ENCODE measurements at regions not wholly inside any gene's neighbourhood (a gene's known extent, or its start where the extent isn't known, plus 50 kb on each side); places are given as distances from the start of the nearest gene placed in this dataset.

DNA sequence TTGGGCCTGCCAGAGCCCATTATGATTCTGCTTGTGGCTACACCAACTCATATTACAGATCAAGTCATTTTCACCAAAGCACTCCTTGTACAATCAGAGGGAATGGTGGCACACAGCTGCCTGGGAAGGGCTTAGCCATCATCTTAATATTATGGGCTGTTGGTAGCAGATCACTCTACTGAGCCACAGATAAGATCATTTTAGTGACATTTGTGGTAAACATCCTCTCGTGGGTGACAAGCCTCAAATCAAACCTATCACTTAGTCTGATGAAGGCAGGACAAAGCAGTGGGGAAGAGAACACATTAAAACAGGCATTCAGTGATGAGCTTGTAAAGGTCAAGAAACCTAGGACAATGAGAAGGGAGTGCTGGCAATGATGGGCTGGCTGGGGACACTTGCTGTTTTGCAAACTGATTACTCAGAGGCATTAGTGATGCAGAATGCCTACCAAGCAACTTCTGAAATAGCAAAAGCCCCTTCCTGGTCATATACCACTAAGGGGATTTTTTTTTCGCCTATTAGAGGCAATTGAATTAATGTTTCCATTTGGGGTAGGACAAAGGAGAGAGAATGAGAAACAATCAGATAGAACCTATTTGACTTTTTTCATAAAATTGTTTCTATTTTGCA, 137.5 kb upstream of the WDR11 start:
- Histone ChIP-seq H4K20me1 (ENCODE audit: insufficient read depth, low read length) (no peaks in the 10 kb centered on the region), H3K4me2 (ENCODE audit: low read length) (no peak overlapping the region), H3K27ac (ENCODE audit: low read length) (no peak overlapping the region), H3K4me3 (ENCODE audit: low read length) (no peak overlapping the region), H3K4me1 (ENCODE audit: low read length) (no peaks in the 10 kb centered on the region), H3K9ac (ENCODE audit: low read length) (no peak overlapping the region), H2AFZ (ENCODE audit: low read depth, low read length) (no peak overlapping the region), H3K9me3 (ENCODE audit: insufficient read depth, low read length) (no peaks in the 10 kb centered on the region), H3K79me2 (ENCODE audit: low read length) (no peaks in the 10 kb centered on the region), H3K27me3 (ENCODE audit: low read depth, low read length) (no peaks in the 10 kb centered on the region), H3K36me3 (replicated peaks; ENCODE audit: low read depth, low read length) (no peaks in the 10 kb centered on the region)
- no peak for TF ChIP-seq EZH2phosphoT487 (IDR thresholded peaks at IDR 0.05; ENCODE audit: low read depth)
- TF ChIP-seq, protein P1, sequence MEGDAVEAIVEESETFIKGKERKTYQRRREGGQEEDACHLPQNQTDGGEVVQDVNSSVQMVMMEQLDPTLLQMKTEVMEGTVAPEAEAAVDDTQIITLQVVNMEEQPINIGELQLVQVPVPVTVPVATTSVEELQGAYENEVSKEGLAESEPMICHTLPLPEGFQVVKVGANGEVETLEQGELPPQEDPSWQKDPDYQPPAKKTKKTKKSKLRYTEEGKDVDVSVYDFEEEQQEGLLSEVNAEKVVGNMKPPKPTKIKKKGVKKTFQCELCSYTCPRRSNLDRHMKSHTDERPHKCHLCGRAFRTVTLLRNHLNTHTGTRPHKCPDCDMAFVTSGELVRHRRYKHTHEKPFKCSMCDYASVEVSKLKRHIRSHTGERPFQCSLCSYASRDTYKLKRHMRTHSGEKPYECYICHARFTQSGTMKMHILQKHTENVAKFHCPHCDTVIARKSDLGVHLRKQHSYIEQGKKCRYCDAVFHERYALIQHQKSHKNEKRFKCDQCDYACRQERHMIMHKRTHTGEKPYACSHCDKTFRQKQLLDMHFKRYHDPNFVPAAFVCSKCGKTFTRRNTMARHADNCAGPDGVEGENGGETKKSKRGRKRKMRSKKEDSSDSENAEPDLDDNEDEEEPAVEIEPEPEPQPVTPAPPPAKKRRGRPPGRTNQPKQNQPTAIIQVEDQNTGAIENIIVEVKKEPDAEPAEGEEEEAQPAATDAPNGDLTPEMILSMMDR (IDR thresholded peaks at IDR 0.05; ENCODE audit: low read depth, low read length): no peak

DNA sequence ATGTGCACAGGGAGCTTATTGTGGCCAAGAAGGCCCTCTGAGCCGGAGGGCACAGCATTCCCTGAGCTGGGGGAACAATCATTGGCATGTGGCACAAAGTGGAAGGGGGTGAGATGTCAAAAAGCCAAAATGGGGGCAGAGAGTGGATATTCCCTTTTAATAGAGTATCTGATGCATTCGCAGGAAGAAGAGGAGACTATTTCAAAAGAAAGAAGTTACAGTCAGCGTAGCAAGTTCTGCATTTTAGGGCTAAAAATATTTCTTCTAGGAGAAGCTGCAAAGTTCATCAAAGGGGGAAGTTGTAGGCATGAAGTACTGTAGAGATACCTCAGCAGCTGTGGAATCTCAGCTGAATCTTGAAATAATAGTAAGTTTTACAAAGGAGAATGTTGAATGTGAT, 136.0 kb upstream of the WDR11 start:
- TF ChIP-seq EZH2phosphoT487 (IDR thresholded peaks at IDR 0.05; ENCODE audit: low read depth): no peak
- TF ChIP-seq, protein P1 (IDR thresholded peaks at IDR 0.05; ENCODE audit: low read depth, low read length): no peak
- H3K4me2 ChIP-seq (ENCODE audit: low read length): no peak overlapping the region
- no peaks in the 10 kb centered on the region for H3K79me2 ChIP-seq (ENCODE audit: low read length)
- no peaks in the 10 kb centered on the region for H3K27me3 ChIP-seq (ENCODE audit: low read depth, low read length)
- H3K36me3 ChIP-seq (replicated peaks; ENCODE audit: low read depth, low read length): no peaks in the 10 kb centered on the region
- no peak overlapping the region for H3K9ac ChIP-seq (ENCODE audit: low read length)
- H3K9me3 ChIP-seq (ENCODE audit: insufficient read depth, low read length): no peaks in the 10 kb centered on the region
- no peak overlapping the region for H3K4me3 ChIP-seq (ENCODE audit: low read length)
- H4K20me1 ChIP-seq (ENCODE audit: insufficient read depth, low read length): no peaks in the 10 kb centered on the region
- no peak overlapping the region for H2AFZ ChIP-seq (ENCODE audit: low read depth, low read length)
- H3K4me1 ChIP-seq (ENCODE audit: low read length): peaks cover 6% of the 10 kb centered on the region; the same call in 1 of the 2 replicates
- no peak overlapping the region for H3K27ac ChIP-seq (ENCODE audit: low read length)

DNA sequence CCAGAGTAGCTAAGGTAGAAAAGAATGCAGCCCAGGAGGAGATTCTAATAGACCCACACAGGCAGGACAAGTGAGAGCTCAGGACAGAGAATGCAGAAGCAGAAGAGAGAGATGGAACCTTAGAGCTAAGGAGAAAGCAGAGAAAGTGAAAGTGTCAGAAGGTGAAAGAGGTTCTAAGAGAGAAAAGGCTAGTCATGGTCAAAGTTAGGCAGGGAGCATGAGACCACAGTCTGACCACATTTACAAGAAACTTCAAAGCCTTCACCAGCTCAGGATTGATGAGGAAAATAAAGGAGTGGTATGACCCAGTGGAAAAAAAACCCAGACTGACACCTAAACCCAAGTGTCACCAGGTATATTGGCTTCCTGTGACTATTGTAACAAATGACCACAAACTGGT, 131.8 kb upstream of the WDR11 start:
- no peaks in the 10 kb centered on the region for H4K20me1 ChIP-seq (ENCODE audit: insufficient read depth, low read length)
- no peaks in the 10 kb centered on the region for H3K9me3 ChIP-seq (ENCODE audit: insufficient read depth, low read length)

DNA sequence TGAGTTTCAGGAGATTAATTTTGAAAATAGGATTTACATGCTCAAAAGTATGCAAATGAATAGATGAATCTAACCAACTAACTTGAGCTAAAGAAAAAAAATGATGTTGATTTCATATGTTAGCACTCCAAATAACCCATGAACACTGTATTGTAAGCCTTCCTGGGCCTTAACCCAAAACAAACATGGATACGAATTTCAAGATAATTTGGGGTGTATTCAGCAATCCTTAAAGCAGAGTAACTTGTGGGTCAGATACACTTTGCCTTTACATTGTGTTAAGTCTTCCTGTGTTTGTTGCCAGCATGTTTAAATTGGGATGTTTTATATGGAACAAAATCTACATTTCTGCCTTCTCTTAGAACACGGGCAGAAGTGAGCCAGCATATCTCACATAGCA, 124.2 kb upstream of the WDR11 start:
- Histone ChIP-seq H3K4me2 (ENCODE audit: low read length) (no peak overlapping the region), H3K79me2 (ENCODE audit: low read length) (no peaks in the 10 kb centered on the region), H3K27me3 (ENCODE audit: low read depth, low read length) (no peaks in the 10 kb centered on the region), H3K27ac (ENCODE audit: low read length) (no peak overlapping the region), H3K9me3 (ENCODE audit: insufficient read depth, low read length) (no peaks in the 10 kb centered on the region), H3K36me3 (replicated peaks; ENCODE audit: low read depth, low read length) (no peaks in the 10 kb centered on the region), H3K9ac (ENCODE audit: low read length) (no peak overlapping the region), H2AFZ (ENCODE audit: low read depth, low read length) (no peak overlapping the region), H3K4me3 (ENCODE audit: low read length) (no peak overlapping the region), H4K20me1 (ENCODE audit: insufficient read depth, low read length) (no peaks in the 10 kb centered on the region), H3K4me1 (ENCODE audit: low read length) (no peaks in the 10 kb centered on the region)
- no peak for TF ChIP-seq EZH2phosphoT487 (IDR thresholded peaks at IDR 0.05; ENCODE audit: low read depth)
- TF ChIP-seq, protein P1 (IDR thresholded peaks at IDR 0.05; ENCODE audit: low read depth, low read length): no peak

More for the DNA sequence above, 131.8 kb upstream of the WDR11 start:
- Histone ChIP-seq H3K4me3 (ENCODE audit: low read length) (no peak overlapping the region), H3K79me2 (ENCODE audit: low read length) (no peaks in the 10 kb centered on the region), H3K4me2 (ENCODE audit: low read length) (no peak overlapping the region), H3K36me3 (replicated peaks; ENCODE audit: low read depth, low read length) (no peaks in the 10 kb centered on the region), H3K27me3 (ENCODE audit: low read depth, low read length) (no peaks in the 10 kb centered on the region), H3K4me1 (ENCODE audit: low read length) (peaks cover 6% of the 10 kb centered on the region; the same call in 1 of the 2 replicates), H3K27ac (ENCODE audit: low read length) (no peak overlapping the region), H3K9ac (ENCODE audit: low read length) (no peak overlapping the region), H2AFZ (ENCODE audit: low read depth, low read length) (no peak overlapping the region)
- TF ChIP-seq, protein P1 (IDR thresholded peaks at IDR 0.05; ENCODE audit: low read depth, low read length): no peak
- TF ChIP-seq EZH2phosphoT487 (IDR thresholded peaks at IDR 0.05; ENCODE audit: low read depth): no peak
